ENCODE measurements at regions not wholly inside any gene's neighbourhood (a gene's known extent, or its start where the extent isn't known, plus 50 kb on each side); places are given as distances from the start of the nearest gene placed in this dataset.

- no peak for TF ChIP-seq CTCF (conservative IDR thresholded peaks at IDR 0.05 in 1 of 2, IDR thresholded peaks at IDR 0.05 in 1 of 2; ENCODE audit: low read depth in 1 of 2, low read length in 2 of 2)
- TF ChIP-seq EZH2 (IDR thresholded peaks at IDR 0.05; ENCODE audit: low read length, missing control alignments): no peak
These were observed 49.9 kb upstream of the UBAC2 start for GRCh38 chr13:99150575-99151361.

Measured in fibroblast of lung (primary cell).